ENCODE measurements at regions not wholly inside any gene's neighbourhood (a gene's known extent, or its start where the extent isn't known, plus 50 kb on each side); places are given as distances from the start of the nearest gene placed in this dataset.

DNA sequence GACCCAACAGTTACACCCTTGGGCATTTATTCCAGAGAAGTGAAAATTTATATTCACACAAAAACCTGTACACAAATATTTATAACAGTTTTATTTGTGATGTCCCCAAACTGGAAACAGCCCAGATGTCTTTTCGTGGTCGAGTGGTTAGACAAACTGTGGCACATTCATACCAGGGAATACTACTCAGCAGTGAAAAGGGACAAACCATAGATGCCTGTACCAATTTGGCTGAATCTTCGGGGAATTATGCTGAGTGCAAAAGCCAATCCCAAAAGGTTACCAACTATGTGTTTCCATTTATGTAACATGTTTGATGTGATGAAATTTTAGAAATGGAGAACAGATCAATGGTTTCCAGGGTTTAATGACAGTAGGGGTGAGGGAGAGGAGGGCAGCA lies 154.3 kb downstream of the GLI2 start:
- H3F3A ChIP-seq (ENCODE audit: insufficient read depth, low read length, poor library complexity, severe bottlenecking), result no peaks in the 10 kb centered on the region
- no peaks in the 10 kb centered on the region for H3K9me2 ChIP-seq (ENCODE audit: insufficient read depth, low read length)
- no peak overlapping the region for H3K9ac ChIP-seq (ENCODE audit: low read length)
- no peak overlapping the region for H3K27ac ChIP-seq (ENCODE audit: low read length)
- no peaks in the 10 kb centered on the region for H3K9me3 ChIP-seq (ENCODE audit: low read length)
- no peaks in the 10 kb centered on the region for H4K20me1 ChIP-seq (ENCODE audit: insufficient read depth)
- TF ChIP-seq, protein P1, sequence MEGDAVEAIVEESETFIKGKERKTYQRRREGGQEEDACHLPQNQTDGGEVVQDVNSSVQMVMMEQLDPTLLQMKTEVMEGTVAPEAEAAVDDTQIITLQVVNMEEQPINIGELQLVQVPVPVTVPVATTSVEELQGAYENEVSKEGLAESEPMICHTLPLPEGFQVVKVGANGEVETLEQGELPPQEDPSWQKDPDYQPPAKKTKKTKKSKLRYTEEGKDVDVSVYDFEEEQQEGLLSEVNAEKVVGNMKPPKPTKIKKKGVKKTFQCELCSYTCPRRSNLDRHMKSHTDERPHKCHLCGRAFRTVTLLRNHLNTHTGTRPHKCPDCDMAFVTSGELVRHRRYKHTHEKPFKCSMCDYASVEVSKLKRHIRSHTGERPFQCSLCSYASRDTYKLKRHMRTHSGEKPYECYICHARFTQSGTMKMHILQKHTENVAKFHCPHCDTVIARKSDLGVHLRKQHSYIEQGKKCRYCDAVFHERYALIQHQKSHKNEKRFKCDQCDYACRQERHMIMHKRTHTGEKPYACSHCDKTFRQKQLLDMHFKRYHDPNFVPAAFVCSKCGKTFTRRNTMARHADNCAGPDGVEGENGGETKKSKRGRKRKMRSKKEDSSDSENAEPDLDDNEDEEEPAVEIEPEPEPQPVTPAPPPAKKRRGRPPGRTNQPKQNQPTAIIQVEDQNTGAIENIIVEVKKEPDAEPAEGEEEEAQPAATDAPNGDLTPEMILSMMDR (IDR thresholded peaks at IDR 0.05; ENCODE audit: poor library complexity, severe bottlenecking), result no peak
- TF ChIP-seq EP300 (conservative IDR thresholded peaks at IDR 0.05; ENCODE audit: poor library complexity, severe bottlenecking) (no peak), MXI1 (conservative IDR thresholded peaks at IDR 0.05; ENCODE audit: poor library complexity, severe bottlenecking) (no peak), EZH2 (IDR thresholded peaks at IDR 0.05; ENCODE audit: borderline replicate concordance, insufficient read depth, low read length, poor library complexity, severe bottlenecking) (no peak), RAD21 (conservative IDR thresholded peaks at IDR 0.05) (no peak), SMC3 (conservative IDR thresholded peaks at IDR 0.05; ENCODE audit: poor library complexity) (no peak), POLR2AphosphoS5 (IDR thresholded peaks at IDR 0.05) (no peak), TAF1 (IDR thresholded peaks at IDR 0.05; ENCODE audit: low read depth) (no peak)
- TF ChIP-seq, protein P2, sequence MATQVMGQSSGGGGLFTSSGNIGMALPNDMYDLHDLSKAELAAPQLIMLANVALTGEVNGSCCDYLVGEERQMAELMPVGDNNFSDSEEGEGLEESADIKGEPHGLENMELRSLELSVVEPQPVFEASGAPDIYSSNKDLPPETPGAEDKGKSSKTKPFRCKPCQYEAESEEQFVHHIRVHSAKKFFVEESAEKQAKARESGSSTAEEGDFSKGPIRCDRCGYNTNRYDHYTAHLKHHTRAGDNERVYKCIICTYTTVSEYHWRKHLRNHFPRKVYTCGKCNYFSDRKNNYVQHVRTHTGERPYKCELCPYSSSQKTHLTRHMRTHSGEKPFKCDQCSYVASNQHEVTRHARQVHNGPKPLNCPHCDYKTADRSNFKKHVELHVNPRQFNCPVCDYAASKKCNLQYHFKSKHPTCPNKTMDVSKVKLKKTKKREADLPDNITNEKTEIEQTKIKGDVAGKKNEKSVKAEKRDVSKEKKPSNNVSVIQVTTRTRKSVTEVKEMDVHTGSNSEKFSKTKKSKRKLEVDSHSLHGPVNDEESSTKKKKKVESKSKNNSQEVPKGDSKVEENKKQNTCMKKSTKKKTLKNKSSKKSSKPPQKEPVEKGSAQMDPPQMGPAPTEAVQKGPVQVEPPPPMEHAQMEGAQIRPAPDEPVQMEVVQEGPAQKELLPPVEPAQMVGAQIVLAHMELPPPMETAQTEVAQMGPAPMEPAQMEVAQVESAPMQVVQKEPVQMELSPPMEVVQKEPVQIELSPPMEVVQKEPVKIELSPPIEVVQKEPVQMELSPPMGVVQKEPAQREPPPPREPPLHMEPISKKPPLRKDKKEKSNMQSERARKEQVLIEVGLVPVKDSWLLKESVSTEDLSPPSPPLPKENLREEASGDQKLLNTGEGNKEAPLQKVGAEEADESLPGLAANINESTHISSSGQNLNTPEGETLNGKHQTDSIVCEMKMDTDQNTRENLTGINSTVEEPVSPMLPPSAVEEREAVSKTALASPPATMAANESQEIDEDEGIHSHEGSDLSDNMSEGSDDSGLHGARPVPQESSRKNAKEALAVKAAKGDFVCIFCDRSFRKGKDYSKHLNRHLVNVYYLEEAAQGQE (IDR thresholded peaks at IDR 0.05; ENCODE audit: borderline replicate concordance), result no peak
- no peaks in the 10 kb centered on the region for H3K36me3 ChIP-seq (ENCODE audit: insufficient read depth, low read length)
- no peaks in the 10 kb centered on the region for H3K27me3 ChIP-seq (ENCODE audit: insufficient read depth, low read depth, low read length)
- H2AFZ ChIP-seq (ENCODE audit: low read depth, low read length), result no peak overlapping the region
- no peak overlapping the region for H3K4me2 ChIP-seq (ENCODE audit: low read length)
- no peak overlapping the region for H3K4me3 ChIP-seq (ENCODE audit: low read length)
- peaks cover 11% of the 10 kb centered on the region for H3K79me2 ChIP-seq (replicated peaks; ENCODE audit: insufficient read depth, low read length)

DNA sequence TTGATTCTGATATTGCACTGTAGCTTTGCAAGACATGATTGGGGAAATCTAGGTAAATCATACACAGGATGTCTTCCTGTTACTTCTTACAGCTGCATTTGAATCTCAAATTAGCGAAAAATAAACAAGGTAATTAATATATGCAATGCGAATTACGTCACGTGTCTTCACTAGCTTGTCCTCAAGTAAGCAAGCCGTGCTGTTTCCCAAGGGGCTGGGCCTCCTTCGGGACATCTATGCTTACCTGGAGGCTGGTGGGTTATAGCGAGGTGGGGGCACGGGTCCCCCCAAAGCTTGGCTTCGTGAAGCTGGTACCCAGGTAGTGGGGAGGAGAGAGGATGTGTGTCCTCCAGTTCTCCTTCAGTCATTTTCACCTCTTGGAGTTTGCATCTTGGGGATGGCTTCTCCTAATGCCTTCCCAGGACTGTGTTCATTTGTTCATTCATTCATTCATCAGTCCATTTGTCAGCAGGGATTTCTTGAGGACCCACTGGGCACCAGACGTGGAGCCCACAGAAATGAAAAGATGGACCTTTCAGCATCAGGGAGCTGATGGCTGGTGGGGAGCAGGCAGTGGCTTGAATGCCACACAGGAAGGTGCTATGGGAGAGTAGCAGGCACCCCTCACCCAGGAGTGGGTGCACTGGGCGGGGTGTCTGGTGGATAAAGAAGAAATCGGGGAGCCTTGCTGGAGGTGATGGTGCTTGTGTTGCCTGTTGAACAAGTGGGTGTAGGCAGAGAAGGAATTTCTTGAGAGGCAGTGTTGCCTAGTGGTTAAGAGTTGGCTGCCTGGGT lies 155.1 kb downstream of the GLI2 start:
- H3K27ac ChIP-seq (ENCODE audit: low read length), result no peak overlapping the region
- no peak overlapping the region for H3K9ac ChIP-seq (ENCODE audit: low read length)
- no peak overlapping the region for H3K4me2 ChIP-seq (ENCODE audit: low read length)
- H2AFZ ChIP-seq (ENCODE audit: low read depth, low read length), result no peak overlapping the region
- TF ChIP-seq, protein P1 (IDR thresholded peaks at IDR 0.05; ENCODE audit: poor library complexity, severe bottlenecking), result no peak
- TF ChIP-seq RAD21 (conservative IDR thresholded peaks at IDR 0.05) (no peak), EP300 (conservative IDR thresholded peaks at IDR 0.05; ENCODE audit: poor library complexity, severe bottlenecking) (no peak), EZH2 (IDR thresholded peaks at IDR 0.05; ENCODE audit: borderline replicate concordance, insufficient read depth, low read length, poor library complexity, severe bottlenecking) (no peak), MXI1 (conservative IDR thresholded peaks at IDR 0.05; ENCODE audit: poor library complexity, severe bottlenecking) (no peak), SMC3 (conservative IDR thresholded peaks at IDR 0.05; ENCODE audit: poor library complexity) (no peak), TAF1 (IDR thresholded peaks at IDR 0.05; ENCODE audit: low read depth) (no peak), POLR2AphosphoS5 (IDR thresholded peaks at IDR 0.05) (no peak)
- TF ChIP-seq, protein P2 (IDR thresholded peaks at IDR 0.05; ENCODE audit: borderline replicate concordance), result no peak
- no peaks in the 10 kb centered on the region for H3K9me3 ChIP-seq (ENCODE audit: low read length)
- no peaks in the 10 kb centered on the region for H4K20me1 ChIP-seq (ENCODE audit: insufficient read depth)
- H3K36me3 ChIP-seq (ENCODE audit: insufficient read depth, low read length), result no peaks in the 10 kb centered on the region
- no peaks in the 10 kb centered on the region for H3F3A ChIP-seq (ENCODE audit: insufficient read depth, low read length, poor library complexity, severe bottlenecking)
- H3K79me2 ChIP-seq (replicated peaks; ENCODE audit: insufficient read depth, low read length), result peaks cover 11% of the 10 kb centered on the region
- H3K4me3 ChIP-seq (ENCODE audit: low read length), result no peak overlapping the region
- no peaks in the 10 kb centered on the region for H3K27me3 ChIP-seq (ENCODE audit: insufficient read depth, low read depth, low read length)
- no peaks in the 10 kb centered on the region for H3K9me2 ChIP-seq (ENCODE audit: insufficient read depth, low read length)

All from neural cell (in vitro differentiated cells).